GM04504 (cell line): ENCODE measurements at regions not wholly inside any gene's neighbourhood (a gene's known extent, or its start where the extent isn't known, plus 50 kb on each side); places are given as distances from the start of the nearest gene placed in this dataset.
A peak's percentile ranks its signal among the peaks of the same experiment; 100 is the strongest.

Experiments
- DNase-seq: peaks from one replicate; pipeline ENCODE4 v3.0.0-alpha.2; 2012; ENCODE audit warnings: low read depth

DNA sequence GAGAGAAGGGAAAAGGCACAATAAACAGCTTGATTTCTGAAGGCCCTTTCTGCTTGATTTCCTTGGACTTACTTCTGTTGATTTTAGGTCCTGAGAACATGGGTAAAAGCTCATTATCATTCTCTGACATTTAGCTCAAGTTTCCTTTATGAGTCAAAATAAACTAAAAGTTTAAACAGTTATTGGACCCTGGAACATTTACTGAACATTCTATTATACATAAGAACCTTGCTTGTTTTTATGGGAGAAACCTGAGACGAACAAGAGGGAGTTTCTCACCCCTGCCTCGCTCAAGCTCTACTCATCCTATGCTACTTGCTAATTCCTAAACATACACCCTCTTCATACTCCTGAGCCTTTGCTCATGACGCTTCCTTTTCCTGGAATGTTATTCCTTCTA is 538.3 kb upstream of the PKN2 start:
- no peak for DNase-seq

DNA sequence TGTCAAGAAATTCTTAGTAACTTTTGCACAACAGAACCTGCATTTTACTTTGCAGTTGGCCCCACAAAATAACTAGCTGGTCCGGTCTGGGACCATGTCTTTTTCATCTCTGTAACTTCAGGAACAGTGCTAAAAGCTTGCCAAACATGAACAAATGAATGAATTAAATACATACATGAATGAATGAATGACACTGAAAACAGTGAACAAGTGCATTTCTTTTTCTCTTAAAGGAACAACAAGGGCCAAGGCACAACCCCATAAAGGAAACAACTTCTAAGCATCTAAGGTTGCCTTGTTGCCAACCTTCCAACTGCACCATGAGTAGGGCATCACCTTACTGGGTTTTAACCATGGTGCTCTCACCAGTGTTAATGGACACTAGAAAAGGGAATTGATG is 534.4 kb upstream of the PKN2 start:
- no peak for DNase-seq

DNA sequence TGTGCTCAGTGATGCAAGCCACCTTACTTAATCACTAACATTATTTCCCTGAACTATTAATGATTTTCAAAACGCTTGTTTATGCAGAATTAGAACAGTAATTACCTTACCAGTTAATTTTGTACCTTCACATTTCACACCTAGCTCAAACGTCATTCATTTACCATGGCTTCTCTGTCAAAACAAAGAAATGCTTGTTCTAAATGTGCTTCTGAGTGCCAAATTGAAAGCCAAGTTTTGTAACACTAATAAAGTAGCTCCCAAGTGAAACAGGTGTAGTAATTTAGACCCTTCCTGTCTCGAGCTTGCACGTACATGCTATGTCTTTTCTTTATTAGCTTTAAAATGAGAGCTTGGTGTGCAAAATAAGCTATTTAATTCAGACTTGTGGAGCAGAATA is 533.7 kb upstream of the PKN2 start:
- DNase-seq: no peak

DNA sequence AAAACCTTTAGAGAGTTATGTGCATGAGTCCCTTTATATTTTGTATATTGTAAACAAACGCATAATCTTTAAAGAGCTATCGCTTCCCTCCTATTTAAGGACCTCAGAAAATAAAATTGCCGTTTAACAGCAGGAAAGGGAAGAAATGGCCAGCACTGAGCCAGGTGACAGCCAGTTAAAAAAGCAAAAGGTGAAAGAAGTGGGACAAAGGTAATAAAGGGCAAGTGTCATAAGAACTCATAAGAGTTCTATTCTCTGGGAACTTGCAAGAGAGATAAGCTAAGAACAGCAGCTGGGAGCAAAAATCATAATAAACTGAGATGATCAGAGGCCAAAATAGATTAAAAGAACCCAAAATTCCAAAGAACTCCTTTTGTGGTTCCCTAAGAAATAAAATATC is 520.9 kb upstream of the PKN2 start:
- DNase-seq: no peak

DNA sequence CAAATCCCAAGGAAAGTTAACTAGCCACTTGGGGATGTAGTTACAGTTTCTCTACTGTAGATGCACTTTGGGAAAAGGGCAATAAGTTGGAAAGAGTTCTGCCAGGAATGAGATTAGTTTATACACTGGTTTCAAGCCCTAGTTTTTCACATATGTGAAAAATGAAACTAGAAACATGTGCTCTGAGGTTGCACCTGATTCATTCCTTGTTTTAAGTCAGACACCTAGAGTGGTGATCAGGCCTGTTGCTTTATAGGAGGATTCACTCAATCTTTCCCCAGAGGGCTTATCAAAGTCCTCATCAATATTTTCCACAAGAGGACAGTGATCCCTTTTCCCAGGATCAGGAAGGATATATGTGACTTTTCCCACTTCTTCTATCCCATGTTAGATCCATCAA is 515.9 kb upstream of the PKN2 start:
- DNase-seq: no peak

DNA sequence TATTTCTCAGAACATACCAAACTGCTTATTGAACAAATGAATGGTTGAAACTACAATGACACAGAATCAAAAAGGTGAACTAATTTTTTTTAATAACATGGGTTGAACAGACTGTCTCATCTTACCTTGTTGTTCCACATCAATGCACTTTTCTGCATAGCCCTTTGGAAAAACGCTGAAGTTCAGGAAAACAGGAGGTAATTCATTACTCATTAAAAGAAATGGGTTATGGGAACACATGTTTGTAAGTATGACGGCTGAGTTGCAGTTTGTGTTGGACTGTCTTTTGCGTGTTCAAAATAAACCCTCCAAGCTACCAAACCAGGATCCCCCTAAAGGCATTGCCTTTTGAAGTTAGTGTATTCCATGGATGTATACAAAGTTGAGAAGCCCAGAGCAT is 514.9 kb upstream of the PKN2 start:
- DNase-seq: no peak

DNA sequence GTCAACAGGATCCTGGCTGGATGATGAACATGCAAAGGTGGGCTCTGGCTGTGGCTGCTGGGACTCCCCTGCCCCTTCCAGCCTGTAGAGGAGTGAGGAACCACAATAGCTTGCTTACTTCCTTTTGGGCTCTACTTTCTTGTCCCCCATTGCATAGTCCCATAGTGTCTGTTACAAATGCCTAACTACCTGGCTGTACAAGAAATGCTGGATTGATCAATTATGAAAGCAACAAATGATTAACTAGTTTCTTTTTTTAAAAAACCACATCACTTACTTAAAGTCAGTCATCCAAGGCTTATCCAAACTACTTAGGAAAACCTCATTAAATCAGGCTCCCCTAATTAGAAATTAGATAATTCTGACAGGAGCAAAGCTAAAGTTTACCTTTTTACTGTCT is 514.1 kb upstream of the PKN2 start:
- no peak for DNase-seq

DNA sequence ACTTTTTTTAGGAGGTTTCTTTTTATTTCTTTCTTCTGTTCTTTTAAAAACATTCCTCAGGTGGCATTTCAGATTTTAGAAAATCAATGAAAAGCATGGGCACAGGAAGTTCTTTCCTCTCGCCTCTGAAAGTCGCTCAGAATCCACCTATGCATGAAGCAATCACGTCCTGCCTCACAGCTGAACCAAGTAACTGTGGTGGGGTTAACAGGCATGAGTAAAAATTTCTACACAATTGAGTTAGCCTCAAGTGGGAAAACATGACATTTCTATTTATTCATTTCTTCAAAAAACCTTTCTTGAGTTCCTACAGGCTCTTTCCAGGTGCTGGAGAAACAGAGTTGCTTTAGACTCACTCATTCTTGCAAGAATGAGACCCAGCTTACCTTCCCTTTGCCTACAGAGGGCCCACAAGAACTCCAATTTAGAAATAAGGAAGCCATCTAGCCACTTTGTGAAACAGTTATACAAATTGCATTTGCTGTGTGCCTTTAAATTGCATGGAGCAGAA is 508.9 kb upstream of the PKN2 start:
- DNase-seq: no peak

DNA sequence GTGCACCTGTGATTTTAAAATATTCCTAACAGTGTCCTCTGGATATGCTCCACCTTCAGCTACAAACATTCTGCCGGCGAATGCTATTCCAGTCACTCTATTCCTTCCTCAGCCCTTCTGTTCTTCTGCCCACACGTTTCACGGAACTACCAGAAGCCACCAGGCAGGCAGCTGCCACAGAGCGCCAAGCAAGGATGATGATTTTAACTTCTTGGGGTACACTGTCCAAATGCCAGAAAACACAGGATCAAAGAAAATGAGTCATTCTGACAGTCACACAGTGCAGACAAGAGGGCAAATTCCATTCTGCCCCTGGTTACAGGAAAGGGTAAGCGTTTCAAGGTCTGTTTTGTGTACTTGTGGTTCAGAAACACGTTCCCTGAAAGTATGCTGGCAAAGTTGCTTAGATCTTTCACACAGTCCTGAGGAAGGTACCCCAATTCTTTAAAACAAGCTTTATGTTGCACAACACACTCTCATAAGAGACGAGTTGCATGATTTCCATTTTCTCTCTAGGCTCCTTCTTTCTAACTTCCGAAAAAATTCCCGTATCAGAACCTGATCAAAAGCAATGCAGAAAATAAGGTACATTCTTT is 508.3 kb upstream of the PKN2 start:
- no peak for DNase-seq

DNA sequence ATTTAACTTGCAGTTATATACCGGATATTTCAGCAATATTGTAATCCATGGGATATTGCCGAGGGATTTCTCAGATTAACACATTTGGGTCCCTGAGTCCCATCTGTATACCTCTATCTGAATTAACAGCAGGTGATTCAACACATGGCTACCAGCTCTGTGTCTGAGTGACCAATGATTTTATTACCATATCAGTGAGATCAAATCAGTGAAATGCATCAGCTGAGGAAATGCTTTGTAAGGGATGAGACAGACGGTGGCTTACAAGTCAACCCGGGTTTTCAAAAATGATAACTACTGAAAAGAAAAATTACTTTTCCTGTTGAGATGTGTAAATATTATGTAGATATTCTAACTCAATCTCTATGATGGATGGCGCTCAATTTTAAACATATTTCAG is 504.1 kb upstream of the PKN2 start:
- no peak for DNase-seq

DNA sequence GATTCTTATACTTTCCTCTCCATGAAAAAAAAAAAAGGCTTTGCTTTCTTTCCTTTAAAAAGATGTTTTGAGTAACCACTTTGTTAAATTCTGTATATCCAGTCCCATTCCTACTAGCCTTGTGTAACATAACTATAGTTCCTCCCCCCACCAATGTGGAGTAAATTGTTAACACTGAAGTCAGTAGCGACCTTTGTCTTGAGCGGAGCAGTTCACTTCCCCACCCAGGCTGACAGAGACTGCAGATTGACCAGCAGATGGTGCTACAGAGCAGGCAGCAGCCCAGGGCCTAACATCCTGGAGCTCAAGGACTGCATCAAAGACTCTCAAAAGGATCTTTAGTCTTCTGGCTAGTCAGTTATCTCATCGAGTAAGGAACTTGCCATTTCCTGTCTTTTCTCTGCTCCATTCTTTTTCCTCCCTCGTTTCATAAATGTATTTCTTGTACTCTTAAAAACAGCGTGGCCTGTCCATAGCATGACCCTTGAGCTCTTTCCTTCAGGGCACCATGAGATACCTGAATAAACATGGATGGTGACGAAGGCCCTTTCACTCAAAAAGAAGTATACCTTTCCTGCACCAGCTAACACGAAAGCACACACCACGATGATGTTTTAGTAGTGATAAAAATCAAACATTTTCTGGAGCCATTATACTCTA is 503.5 kb upstream of the PKN2 start:
- peak; percentile 50 for DNase-seq

DNA sequence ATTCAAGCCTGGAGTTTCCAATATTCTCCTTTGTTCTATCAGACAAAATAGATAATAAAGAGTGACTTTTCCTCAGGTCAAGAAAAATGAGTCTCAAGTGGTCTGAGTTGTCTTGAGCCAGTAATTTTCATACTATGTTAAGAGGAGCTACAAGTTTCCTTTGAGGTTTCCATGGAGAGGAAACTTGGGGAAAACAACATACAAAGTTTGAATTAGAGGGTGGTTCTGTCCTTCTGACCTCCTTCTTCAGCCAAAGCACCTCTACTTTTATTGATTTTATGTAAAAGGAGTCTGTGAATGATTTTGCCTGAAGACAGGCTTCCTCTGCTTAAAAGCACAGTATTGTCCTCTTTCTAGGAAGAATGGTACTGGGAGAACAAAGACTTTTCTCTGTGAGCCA is 497.2 kb upstream of the PKN2 start:
- no peak for DNase-seq

DNA sequence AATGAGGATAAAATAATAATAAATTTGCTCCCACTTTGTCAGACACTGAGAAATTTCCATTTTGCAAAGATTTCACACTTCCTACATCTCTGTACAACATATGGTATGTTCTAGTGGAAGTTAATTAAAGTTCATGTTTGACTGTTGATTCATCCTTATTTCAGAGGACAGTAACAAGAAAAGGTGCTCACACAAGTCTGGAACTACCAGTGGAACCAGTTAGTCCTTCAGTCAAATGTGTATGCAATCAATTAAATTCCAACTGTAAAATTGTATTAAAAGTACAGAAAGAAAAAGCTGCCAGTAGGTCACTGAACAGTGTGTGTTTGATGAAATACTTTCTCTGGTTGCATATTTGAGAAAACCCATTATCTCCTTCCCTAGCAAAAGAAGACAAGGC is 496.0 kb upstream of the PKN2 start:
- no peak for DNase-seq

DNA sequence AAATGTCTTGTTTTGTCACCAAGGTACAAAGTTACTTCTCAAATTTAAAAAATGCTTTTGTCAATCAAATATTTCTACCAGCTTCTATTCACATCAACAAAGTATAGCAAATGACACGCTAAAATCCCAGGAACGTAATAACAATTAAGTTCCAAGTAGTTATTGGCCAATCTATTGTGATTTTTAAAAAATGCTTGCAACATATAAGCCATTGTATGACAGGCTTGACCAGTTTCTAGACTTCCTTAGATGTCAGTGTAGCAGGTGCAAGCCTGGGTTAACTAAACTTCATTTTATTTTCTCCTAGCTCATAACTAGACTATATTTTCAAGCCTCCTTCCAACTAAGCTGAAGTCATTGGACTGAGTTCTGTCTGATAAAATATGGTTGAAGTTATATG is 494.5 kb upstream of the PKN2 start:
- DNase-seq: no peak

DNA sequence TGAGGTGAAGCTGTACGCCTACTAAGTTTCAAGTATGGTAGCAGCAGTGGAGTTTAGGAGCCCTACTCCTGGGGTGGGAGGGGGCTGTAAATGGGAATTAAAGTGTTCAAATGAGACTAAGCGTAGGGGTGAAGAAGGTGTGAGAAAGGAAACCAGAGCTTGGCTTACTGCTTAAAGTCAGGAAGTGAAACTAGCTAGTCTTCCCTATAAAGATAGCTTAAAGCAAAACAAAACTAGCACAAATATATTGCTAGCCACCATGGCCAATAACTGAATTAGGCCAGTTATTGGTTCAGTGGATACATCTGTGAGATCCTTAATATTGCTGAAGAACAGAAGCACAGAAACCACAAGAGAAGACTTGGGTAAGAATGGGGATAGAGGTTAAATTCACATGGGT is 492.2 kb upstream of the PKN2 start:
- no peak for DNase-seq

DNA sequence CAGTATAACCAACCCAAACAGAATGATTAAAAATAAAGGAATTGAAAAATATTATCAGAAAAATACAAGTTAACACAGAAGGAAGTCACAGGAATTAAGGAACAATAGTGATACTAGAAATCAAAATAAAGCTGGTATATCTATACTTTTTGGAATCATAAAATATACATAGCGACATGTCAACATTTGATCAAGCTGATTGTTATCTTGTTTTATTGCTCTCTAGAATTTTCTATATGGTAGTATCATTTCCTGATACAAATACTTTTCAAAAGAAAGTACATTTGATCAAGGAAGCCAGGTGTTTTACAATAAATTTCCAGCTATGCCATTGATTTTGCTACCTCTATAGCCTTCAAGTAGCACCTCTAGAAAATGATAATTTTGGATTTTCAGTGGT is 489.5 kb upstream of the PKN2 start:
- DNase-seq: no peak

DNA sequence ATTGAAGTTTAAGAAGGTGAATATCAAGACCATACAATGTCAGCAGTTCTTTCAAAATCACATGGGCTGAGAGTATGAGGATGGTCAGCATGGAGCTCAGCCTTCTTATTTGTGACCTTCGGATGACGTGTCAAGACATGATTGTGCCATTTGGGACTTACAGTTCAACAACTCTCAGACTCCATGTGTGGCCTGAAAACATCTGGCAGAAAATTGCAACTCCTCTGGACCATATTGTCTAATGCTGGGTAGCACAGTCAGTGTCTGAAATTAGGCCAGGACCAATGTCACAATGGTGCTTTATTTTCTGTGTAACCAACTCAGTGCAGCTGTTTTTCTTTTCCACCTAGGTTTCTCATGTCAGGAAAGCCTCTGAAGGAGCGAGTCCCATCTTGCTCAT is 483.5 kb upstream of the PKN2 start:
- DNase-seq: no peak

DNA sequence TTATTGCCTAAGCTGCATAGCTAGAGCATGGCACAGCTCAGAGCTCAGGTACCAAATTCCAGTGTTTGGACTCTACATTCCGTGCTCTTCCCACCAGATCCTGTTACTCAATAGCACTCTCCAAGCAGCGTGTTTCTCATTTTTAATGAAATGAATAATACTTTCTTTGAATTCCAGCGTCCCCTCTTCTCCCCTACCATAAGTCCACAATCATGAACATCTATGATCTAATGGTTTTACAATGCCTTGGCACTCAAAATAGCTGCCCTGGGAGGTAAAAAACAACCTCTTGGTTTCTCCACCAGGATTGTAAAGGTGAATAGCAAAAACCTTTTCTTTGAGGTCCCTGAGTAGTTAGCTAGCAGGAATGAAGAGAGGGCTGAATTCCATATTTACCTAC is 480.0 kb upstream of the PKN2 start:
- DNase-seq: no peak

DNA sequence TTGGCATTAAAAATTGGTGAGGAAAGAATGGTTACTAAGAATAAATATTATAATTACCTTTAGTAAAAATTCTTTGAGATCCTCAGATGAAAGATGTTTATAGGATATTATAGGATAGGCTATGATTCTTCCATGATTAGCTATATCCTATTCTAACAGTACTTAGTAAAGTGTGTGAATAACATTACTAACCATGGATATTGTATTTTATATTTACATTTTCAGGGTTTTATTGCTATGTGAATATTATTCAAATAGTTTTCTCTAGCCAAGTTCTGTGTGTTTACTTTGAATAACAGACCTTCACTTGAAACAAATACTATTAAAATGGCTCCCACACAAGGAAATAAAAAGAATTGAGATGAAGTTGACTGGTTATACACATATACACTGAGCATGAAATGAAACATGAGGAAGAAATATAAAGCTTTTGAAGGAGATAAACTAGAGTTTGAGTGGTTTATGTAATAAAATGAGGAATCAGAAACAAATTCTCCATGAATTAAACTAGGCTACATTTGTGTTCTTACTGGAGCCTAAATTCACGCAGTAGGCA is 479.4 kb upstream of the PKN2 start:
- no peak for DNase-seq

DNA sequence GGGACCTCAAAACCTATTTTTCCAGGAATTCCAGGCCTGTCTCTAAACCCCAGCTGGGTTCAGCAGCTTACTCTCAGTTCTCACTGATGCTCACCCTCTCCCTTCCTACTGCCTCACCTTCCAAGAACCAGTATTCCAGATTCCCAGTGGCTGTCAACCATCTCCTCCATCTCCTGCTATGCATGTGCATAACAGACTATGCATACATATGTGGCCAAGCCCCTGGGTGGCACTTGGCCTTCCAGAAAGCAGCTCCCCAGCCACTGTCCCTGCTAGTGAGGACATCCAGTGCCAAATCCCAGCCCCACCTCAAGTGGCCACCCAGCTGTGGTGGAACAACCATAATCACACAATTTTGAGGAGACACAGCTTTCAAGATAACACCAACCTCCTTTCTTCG is 475.7 kb upstream of the PKN2 start:
- no peak for DNase-seq

DNA sequence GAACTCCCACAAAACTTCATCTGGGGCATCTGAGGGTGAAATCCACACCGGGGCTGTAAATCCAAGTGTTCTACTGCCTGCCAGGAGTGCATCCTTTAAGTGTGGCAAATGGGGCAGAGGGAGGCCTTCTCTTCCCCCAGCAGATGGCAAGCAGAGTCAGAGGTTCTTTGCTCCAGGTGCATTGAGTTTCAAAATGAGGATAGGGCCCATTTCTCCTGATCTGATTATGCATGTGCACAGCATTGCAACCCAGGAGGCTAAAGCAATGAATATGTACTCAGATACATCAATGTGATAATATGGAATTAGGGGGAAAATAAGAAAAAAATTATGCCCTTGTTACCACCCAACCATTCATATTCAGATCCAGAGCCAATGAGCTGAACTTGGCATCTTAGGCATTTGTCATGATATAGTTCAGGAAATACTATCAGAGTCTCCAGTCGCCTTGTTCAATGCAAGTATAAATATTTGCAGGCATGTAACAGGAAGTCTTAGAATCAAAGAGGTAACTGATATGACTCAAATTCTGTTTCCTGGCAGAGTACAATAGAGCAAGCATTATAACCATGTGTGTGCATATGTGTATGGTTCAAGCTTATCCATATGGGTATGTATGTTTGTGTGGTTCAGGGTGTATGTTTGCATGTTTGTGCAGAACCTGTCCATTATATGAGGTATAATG is 473.8 kb upstream of the PKN2 start:
- DNase-seq: no peak

DNA sequence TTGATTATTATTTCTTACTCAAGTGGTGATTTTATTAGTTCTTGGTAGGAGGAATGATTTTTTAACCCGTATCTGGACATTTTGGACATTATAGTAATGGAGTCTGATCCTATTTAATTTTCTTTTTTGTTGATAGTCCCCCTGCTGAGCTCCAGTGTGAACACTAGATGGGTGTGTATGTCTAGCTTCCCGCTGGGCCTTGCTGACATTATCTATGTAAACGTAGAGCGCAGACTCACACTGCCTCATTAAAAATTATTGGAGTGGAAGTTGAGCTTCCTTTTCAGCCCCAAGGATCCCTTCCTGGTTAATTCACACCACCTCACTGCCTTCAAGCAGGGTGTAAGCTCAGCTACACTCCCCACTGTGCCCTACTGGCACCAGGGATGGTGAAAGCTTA is 467.6 kb upstream of the PKN2 start:
- no peak for DNase-seq

DNA sequence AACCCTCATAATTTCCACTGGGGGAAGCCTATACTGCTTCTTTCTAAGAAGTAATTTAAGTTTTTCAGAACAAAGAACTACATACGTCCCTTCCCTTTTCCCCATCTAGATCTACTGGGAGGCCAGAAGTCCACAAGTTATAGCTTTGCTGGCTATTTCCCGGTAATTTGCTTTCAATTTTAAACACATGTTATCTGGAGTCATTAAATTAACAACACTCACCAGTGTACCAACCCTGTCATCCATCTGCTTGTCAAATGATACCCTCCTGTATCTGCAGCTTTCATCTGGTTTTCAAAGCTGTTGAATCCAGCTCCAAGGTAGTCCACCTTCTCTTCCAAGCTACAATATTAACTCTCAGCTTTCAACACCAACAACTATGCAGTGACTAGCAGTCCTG is 466.7 kb upstream of the PKN2 start:
- no peak for DNase-seq
